ENCODE measurements at regions not wholly inside any gene's neighbourhood (a gene's known extent, or its start where the extent isn't known, plus 50 kb on each side); places are given as distances from the start of the nearest gene placed in this dataset.

DNA sequence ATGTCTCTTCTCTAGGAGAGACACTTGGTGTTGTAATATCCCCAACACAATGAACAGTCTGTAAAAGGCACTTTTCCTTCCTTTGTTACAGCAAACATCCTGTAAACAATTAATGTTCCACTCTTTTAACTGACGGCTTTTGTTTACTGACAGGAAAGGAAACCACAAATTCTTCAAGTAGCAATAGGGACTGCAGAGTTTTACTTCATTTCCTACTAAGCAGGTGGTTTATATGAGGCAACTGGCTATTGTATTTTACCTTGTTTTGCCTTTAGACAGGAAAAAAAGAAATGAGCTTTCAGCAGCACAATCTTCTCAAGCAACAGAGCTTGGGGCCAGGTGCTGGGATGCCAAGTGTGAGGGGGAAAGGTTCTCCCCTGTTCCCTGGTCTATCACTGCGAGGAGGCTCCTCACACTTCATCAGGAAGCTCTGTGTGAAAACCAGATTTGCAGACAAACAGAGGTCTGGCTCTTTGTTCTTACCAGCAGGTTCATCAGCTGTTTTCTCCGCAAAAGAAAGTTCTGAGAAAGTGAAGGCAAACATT is 51.2 kb downstream of the SIPA1L2 start:
- intact Hi-C loops (cut with micrococcal nuclease) = no loop called here
- no peak overlapping the region for H3K9ac ChIP-seq (ENCODE audit: insufficient read depth in 1 of 2, low read depth in 2 of 2, low read length in 2 of 2)
- ATAC-seq = no peak
- ChIA-PET CTCF (ENCODE audit: low intra/inter-chr PET ratio) (no interaction called here), POLR2A (no interaction called here)
- H3K27me3 ChIP-seq (ENCODE audit: control insufficient read depth in 2 of 2, insufficient read depth in 2 of 2, low read length in 2 of 2) = no peaks in the 10 kb centered on the region
- no peaks in the 10 kb centered on the region for H3K79me2 ChIP-seq (ENCODE audit: control insufficient read depth, insufficient read depth, low read length)
- H3K9me3 ChIP-seq (replicated peaks; ENCODE audit: control insufficient read depth, insufficient read depth, low read depth, low read length) = no peaks in the 10 kb centered on the region
- DNase-seq (ENCODE audit: extremely low read depth in 1 of 4, low spot score in 3 of 4) = no peak
- no peak for FAIRE-seq
- H3K36me3 ChIP-seq (ENCODE audit: control insufficient read depth, insufficient read depth, low read length) = no peaks in the 10 kb centered on the region
- no peak overlapping the region for H3K4me3 ChIP-seq
- no peak overlapping the region for H3K27ac ChIP-seq (ENCODE audit: extremely low read depth, low read depth, low read length)
- TF ChIP-seq NFYB (IDR thresholded peaks at IDR 0.05; ENCODE audit: extremely low read depth, insufficient read length) = no peak
- TF ChIP-seq HDAC6 (IDR thresholded peaks at IDR 0.05; ENCODE audit: low read depth, low read length) = no peak
- no peak for TF ChIP-seq SMC3 (conservative IDR thresholded peaks at IDR 0.05; ENCODE audit: insufficient read depth, low read depth, low read length)
- TF ChIP-seq ZNF134 (CRISPR knock-in tag; conservative IDR thresholded peaks at IDR 0.05) = no peak
- TF ChIP-seq ARID3A (IDR thresholded peaks at IDR 0.05; ENCODE audit: borderline replicate concordance, low read depth, low read length) = no peak
- no peak for TF ChIP-seq SMARCE1 (IDR thresholded peaks at IDR 0.05)
- no peak for TF ChIP-seq CSDE1 (IDR thresholded peaks at IDR 0.05)
- TF ChIP-seq, protein P1, sequence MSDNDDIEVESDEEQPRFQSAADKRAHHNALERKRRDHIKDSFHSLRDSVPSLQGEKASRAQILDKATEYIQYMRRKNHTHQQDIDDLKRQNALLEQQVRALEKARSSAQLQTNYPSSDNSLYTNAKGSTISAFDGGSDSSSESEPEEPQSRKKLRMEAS (CRISPR knock-in tag; IDR thresholded peaks at IDR 0.05) = no peak
- TF ChIP-seq SREBF2 (CRISPR knock-in tag; IDR thresholded peaks at IDR 0.05) = no peak
- TF ChIP-seq ZKSCAN8 (CRISPR knock-in tag; IDR thresholded peaks at IDR 0.05) = no peak
- TF ChIP-seq, protein P2, sequence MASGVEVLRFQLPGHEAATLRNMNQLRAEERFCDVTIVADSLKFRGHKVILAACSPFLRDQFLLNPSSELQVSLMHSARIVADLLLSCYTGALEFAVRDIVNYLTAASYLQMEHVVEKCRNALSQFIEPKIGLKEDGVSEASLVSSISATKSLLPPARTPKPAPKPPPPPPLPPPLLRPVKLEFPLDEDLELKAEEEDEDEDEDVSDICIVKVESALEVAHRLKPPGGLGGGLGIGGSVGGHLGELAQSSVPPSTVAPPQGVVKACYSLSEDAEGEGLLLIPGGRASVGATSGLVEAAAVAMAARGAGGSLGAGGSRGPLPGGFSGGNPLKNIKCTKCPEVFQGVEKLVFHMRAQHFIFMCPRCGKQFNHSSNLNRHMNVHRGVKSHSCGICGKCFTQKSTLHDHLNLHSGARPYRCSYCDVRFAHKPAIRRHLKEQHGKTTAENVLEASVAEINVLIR (CRISPR knock-in tag; IDR thresholded peaks at IDR 0.05) = no peak
- no peak for TF ChIP-seq PHF21A (IDR thresholded peaks at IDR 0.05; ENCODE audit: borderline replicate concordance, low read depth)
- no peak for TF ChIP-seq STAT5B (CRISPR knock-in tag; IDR thresholded peaks at IDR 0.05)
- no peak for TF ChIP-seq CHD2 (IDR thresholded peaks at IDR 0.05; ENCODE audit: low read depth, low read length)
- TF ChIP-seq ZNF431 (CRISPR knock-in tag; IDR thresholded peaks at IDR 0.05) = no peak
- TF ChIP-seq FOXA1 (IDR thresholded peaks at IDR 0.05; ENCODE audit: borderline replicate concordance) = no peak
- no peak for TF ChIP-seq XRCC5 (IDR thresholded peaks at IDR 0.05; ENCODE audit: low read depth, low read length)
- no peaks in the 10 kb centered on the region for H3K9me1 ChIP-seq (ENCODE audit: control insufficient read depth, insufficient read depth, low read length)
- in situ Hi-C loops (cut with MboI) = no loop called here
- H3K4me1 ChIP-seq (replicated peaks in 1 of 2; ENCODE audit: control insufficient read depth in 2 of 2, insufficient read depth in 2 of 2, low read length in 2 of 2) = no peaks in the 10 kb centered on the region
- no TSS peak for BruUV-seq (replicated peaks)
- H4K20me1 ChIP-seq (replicated peaks; ENCODE audit: control insufficient read depth, insufficient read depth, low read length) = no peaks in the 10 kb centered on the region
- WGBS (ENCODE audit: insufficient coverage, low coverage, missing lambda C conversion rate) = 0% methylated on average over 3 of the region's 3 CpGs
- no peak overlapping the region for H2AFZ ChIP-seq (ENCODE audit: low read depth, low read length)
- no peak overlapping the region for H3K4me2 ChIP-seq (ENCODE audit: insufficient read depth, low read length)

All from K562 (cell line).